Liver (tissue), 8 donors: ENCODE measurements at regions not wholly inside any gene's neighbourhood (a gene's known extent, or its start where the extent isn't known, plus 50 kb on each side); places are given as distances from the start of the nearest gene placed in this dataset.
A peak's percentile ranks its signal among the peaks of the same experiment; 100 is the strongest.
"Not testable (repeated sequence)": the region's sequence is repeated elsewhere in the genome, so short reads cannot be mapped to it uniquely, and the experiment has no call there.

Source experiments
- DNase-seq: peaks from one replicate; pipeline ENCODE4 v3.0.0-alpha.2; 2017; ENCODE audit warnings: low spot score
- H3K27ac ChIP-seq, 2 donors: one replicate each; pipeline ENCODE4 v1.7.0; 2013; ENCODE audit warnings: inconsistent platforms in 2 of 2, low read length in 2 of 2, control low read depth in 1 of 2, low read depth in 1 of 2, mild to moderate bottlenecking in 1 of 2
- H3K27me3 ChIP-seq, 4 donors: one replicate each; pipeline versions ENCODE4 v1.6.1 to v1.7.0; 2013; ENCODE audit warnings: low read length in 3 of 4, inconsistent platforms in 1 of 4, mild to moderate bottlenecking in 1 of 4, moderate library complexity in 1 of 4; ENCODE audit not compliant: control insufficient read depth in 4 of 4, insufficient read depth in 4 of 4
- H3K36me3 ChIP-seq, 4 donors: one replicate each; pipeline versions ENCODE4 v1.6.1 to v1.7.0; 2013; ENCODE audit warnings: low read length in 3 of 4, mild to moderate bottlenecking in 3 of 4, low read depth in 1 of 4, moderate library complexity in 1 of 4; ENCODE audit not compliant: control insufficient read depth in 4 of 4, insufficient read depth in 3 of 4
- H3K4me1 ChIP-seq, 4 donors: one replicate each; pipeline versions ENCODE4 v1.6.1 to v1.7.0; 2013; ENCODE audit warnings: low read length in 3 of 4, mild to moderate bottlenecking in 3 of 4, moderate library complexity in 1 of 4; ENCODE audit not compliant: control insufficient read depth in 4 of 4, insufficient read depth in 4 of 4
- H3K4me3 ChIP-seq, 3 donors: one replicate each; pipeline versions ENCODE4 v1.6.1 to v1.7.0; 2013; ENCODE audit warnings: low read length in 3 of 3, control low read depth in 1 of 3, low read depth in 1 of 3, mild to moderate bottlenecking in 1 of 3
- H3K9ac ChIP-seq, 2 donors: one replicate each; pipeline ENCODE4 v1.7.0; 2013; ENCODE audit warnings: low read length in 2 of 2, mild to moderate bottlenecking in 2 of 2, moderate library complexity in 2 of 2, control low read depth in 1 of 2, low read depth in 1 of 2
- H3K9me3 ChIP-seq, 4 donors: one replicate each; pipeline versions ENCODE4 v1.6.1 to v1.7.0; 2013; ENCODE audit warnings: low read length in 3 of 4; ENCODE audit not compliant: control insufficient read depth in 4 of 4
- CTCF ChIP-seq: fragments of 150-350 bp; IDR thresholded peaks from 2 replicates; pipeline ENCODE4 v1.5.1; 2017; ENCODE audit warnings: improper control_type of control experiment, low read depth, low read length; ENCODE audit not compliant: missing input control
- RAD21 ChIP-seq, 2 donors: IDR thresholded peaks; 2 replicates each; pipeline ENCODE4 v1.6.1; 2016; ENCODE audit warnings: antibody characterized with exemption in 2 of 2, mild to moderate bottlenecking in 2 of 2
- WGBS: extraction: QIAGEN DNeasy Blood & Tissue Kit; methylation state at CpG from one replicate; pipeline ENCODE4 v1.1.7; 2013; 5-methylcytosine and 5-hydroxymethylcytosine counted together
- donor health status: healthy.
- donor health status: healthy.
- donor health status: healthy.
- donor health status: healthy.
- donor health status: healthy.

- not testable (repeated sequence) for H3K27ac ChIP-seq, DNase-seq, H3K27me3 ChIP-seq, H3K9me3 ChIP-seq, H3K4me3 ChIP-seq, H3K4me1 ChIP-seq, H3K9ac ChIP-seq, H3K36me3 ChIP-seq
- no CpG with 5 or more reads among the region's 1 CpG for WGBS
Measured at GRCh38 chr16:18136288-18136687, 200.2 kb downstream of the NPIPA8 start.

GRCh38 chr16:18135024-18135423 lies 201.5 kb downstream of the NPIPA8 start:
- H3K4me3 ChIP-seq, H3K27ac ChIP-seq, H3K27me3 ChIP-seq, H3K36me3 ChIP-seq, H3K9me3 ChIP-seq, H3K9ac ChIP-seq, H3K4me1 ChIP-seq, DNase-seq: not testable (repeated sequence)
- 67% methylated on average over 1 of the region's 4 CpGs for WGBS

GRCh38 chr16:18131587-18131986 lies 204.9 kb downstream of the NPIPA8 start:
- not testable (repeated sequence) for H3K4me3 ChIP-seq, H3K36me3 ChIP-seq, DNase-seq, H3K4me1 ChIP-seq, H3K27ac ChIP-seq, H3K27me3 ChIP-seq, H3K9ac ChIP-seq, H3K9me3 ChIP-seq
- WGBS: 2% methylated on average over 4 of the region's 6 CpGs
- TF ChIP-seq CTCF (peak; percentile 30), RAD21 (IDR thresholded peaks at IDR 0.05) (peak; percentile 56 to 75)

- not testable (repeated sequence) for H3K27me3 ChIP-seq, H3K9me3 ChIP-seq, H3K27ac ChIP-seq, H3K9ac ChIP-seq, H3K4me3 ChIP-seq, DNase-seq, H3K4me1 ChIP-seq, H3K36me3 ChIP-seq
- 85% methylated on average over 7 of the region's 8 CpGs for WGBS
Measured at GRCh38 chr16:18130478-18131120, 205.9 kb downstream of the NPIPA8 start.

GRCh38 chr16:18127033-18127432 lies 209.5 kb downstream of the NPIPA8 start:
- WGBS: no CpG with 5 or more reads among the region's 12 CpGs
- H3K36me3 ChIP-seq, DNase-seq, H3K27ac ChIP-seq, H3K4me1 ChIP-seq, H3K9me3 ChIP-seq, H3K4me3 ChIP-seq, H3K27me3 ChIP-seq, H3K9ac ChIP-seq: not testable (repeated sequence)

- not testable (repeated sequence) for H3K9me3 ChIP-seq, H3K4me3 ChIP-seq, H3K27me3 ChIP-seq, H3K9ac ChIP-seq, H3K27ac ChIP-seq, H3K4me1 ChIP-seq, DNase-seq, H3K36me3 ChIP-seq
- WGBS: 58% methylated on average over 2 of the region's 4 CpGs
Measured at GRCh38 chr16:18119092-18119491, 217.4 kb downstream of the NPIPA8 start.

- not testable (repeated sequence) for DNase-seq, H3K9me3 ChIP-seq, H3K27ac ChIP-seq, H3K36me3 ChIP-seq, H3K9ac ChIP-seq, H3K4me1 ChIP-seq, H3K4me3 ChIP-seq, H3K27me3 ChIP-seq
- 77% methylated on average over 5 of the region's 5 CpGs for WGBS
Measured at GRCh38 chr16:18118684-18119083, 217.9 kb downstream of the NPIPA8 start.

GRCh38 chr16:18118071-18118470 lies 218.5 kb downstream of the NPIPA8 start:
- H3K9me3 ChIP-seq, H3K27me3 ChIP-seq, H3K27ac ChIP-seq, H3K36me3 ChIP-seq, H3K4me3 ChIP-seq, H3K9ac ChIP-seq, DNase-seq, H3K4me1 ChIP-seq: not testable (repeated sequence)
- WGBS: 69% methylated on average over 9 of the region's 9 CpGs
